Ectodermal cell (in vitro differentiated cells): ENCODE measurements at regions not wholly inside any gene's neighbourhood (a gene's known extent, or its start where the extent isn't known, plus 50 kb on each side); places are given as distances from the start of the nearest gene placed in this dataset.

Source experiments
- H3K27ac ChIP-seq: 2 replicates; pipeline ENCODE4 v1.7.0; 2013; ENCODE audit warnings: mild to moderate bottlenecking, low read depth, low read length; ENCODE audit not compliant: insufficient read depth, poor library complexity, severe bottlenecking
- H3K27me3 ChIP-seq: 2 replicates; pipeline ENCODE4 v1.7.0; 2013; ENCODE audit warnings: mild to moderate bottlenecking, low read length; ENCODE audit not compliant: insufficient read depth, control insufficient read depth, poor library complexity, severe bottlenecking
- H3K36me3 ChIP-seq: one replicate; pipeline ENCODE4 v1.7.0; 2013; ENCODE audit warnings: low read length; ENCODE audit not compliant: control insufficient read depth, insufficient read depth
- H3K4me1 ChIP-seq: one replicate; pipeline ENCODE4 v1.7.0; 2013; ENCODE audit warnings: low read length; ENCODE audit not compliant: control insufficient read depth, insufficient read depth
- H3K4me3 ChIP-seq: 2 replicates; pipeline ENCODE4 v1.7.0; 2013; ENCODE audit warnings: low read depth, low read length, control low read depth; ENCODE audit not compliant: insufficient read depth
- H3K9me3 ChIP-seq: 2 replicates; pipeline ENCODE4 v1.7.0; 2013; ENCODE audit warnings: mild to moderate bottlenecking, low read length, moderate library complexity; ENCODE audit not compliant: control insufficient read depth
- WGBS, 2 experiments: methylation state at CpG; one replicate each; pipeline ENCODE4 v1.1.7; 2013; ENCODE audit warnings: missing lambda C conversion rate in 2 of 2; 5-methylcytosine and 5-hydroxymethylcytosine counted together

DNA sequence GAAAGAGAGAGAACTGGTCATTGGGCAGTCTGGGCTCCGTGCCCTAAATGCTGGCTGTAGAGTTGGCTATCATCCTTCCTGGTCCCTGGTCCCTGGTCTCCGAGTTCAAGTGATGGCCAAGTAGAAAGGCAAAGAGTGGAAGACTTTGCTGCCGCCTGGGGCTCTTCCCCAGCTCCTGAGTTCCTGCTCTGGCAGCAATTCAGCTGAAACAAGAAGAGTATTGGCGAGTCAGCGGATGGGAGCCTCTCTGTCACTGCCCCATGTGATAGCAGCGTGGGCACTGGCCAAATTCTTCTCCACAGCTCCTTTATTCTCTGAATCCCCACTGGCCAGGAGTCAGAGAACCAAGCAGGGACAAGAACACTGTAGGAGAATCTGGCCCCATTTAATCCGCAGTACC lies 351.0 kb upstream of the POU3F3 start:
- 85 to 89% methylated on average over 7 of the region's 7 CpGs for WGBS, 2 experiments
- no peaks in the 10 kb centered on the region for H3K27me3 ChIP-seq
- H3K4me1 ChIP-seq, result no peaks in the 10 kb centered on the region

DNA sequence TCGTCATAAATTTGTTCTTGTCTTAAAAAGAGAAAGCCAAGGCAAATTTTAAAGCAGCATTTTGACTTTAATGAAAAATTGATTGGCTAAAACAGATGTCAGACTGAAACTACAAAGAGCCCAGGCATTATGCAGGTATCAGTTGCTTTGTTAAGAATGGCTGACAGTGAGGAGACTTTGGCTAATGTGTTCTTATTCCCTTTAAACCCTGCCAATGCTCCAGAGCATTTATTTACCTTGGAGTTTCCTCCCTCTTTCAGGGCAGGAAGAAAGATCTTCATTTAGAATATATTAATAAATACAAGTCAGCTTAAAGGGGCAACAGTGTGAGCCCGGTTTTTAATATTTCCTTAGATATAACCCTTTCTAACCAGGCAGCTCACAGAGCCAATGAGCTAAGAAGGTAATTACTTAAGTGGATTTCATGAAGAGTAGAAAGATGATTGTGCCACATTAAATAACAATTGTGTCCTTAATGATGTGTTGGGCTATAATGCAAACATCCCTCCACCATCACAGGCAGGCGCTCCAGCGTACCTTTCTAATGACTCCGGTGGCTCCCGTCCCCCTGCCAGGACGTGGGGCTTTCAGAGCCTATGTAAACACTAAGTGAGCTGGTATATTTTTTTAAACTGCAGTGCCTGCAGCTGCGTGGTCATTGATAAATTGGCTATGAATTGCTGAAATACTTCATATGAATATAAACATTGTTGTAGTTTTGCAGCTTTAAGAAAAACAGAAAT lies 349.4 kb upstream of the POU3F3 start:
- no peaks in the 10 kb centered on the region for H3K36me3 ChIP-seq
- no peaks in the 10 kb centered on the region for H3K9me3 ChIP-seq
- WGBS, 2 experiments, result 64 to 65% methylated on average over 6 to 7 of the region's 8 CpGs
- H3K27ac ChIP-seq, result no peak overlapping the region
- H3K27me3 ChIP-seq, result no peaks in the 10 kb centered on the region
- H3K4me3 ChIP-seq, result no peak overlapping the region
- no peaks in the 10 kb centered on the region for H3K4me1 ChIP-seq

More for the DNA sequence above, 351.0 kb upstream of the POU3F3 start:
- Histone ChIP-seq H3K9me3 (no peaks in the 10 kb centered on the region), H3K4me3 (no peak overlapping the region), H3K36me3 (no peaks in the 10 kb centered on the region), H3K27ac (no peak overlapping the region)

DNA sequence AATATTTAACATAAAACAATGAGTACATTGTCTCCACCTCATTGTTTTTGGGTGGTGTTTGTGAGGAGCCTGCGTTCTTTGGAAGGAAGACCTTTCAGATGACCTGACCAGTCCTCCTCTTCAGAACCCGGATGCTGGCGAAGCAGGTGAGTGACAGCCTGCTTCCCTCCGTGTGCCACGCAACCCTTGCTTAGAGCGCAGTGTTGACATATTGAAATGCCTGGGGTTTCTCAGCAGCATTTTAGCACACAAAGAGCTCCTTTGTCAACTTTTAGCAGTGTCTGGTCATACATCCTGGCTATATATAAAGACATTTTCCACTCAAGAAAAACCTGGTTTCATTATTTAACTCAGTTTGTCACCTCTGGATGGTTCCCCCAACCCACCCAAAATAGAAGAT lies 335.7 kb upstream of the POU3F3 start:
- H3K27ac ChIP-seq, result no peak overlapping the region
- 93 to 96% methylated on average over 6 of the region's 6 CpGs for WGBS, 2 experiments
- H3K4me3 ChIP-seq, result no peak overlapping the region
- peaks cover 4% of the 10 kb centered on the region for H3K4me1 ChIP-seq
- H3K27me3 ChIP-seq, result no peaks in the 10 kb centered on the region
- no peaks in the 10 kb centered on the region for H3K9me3 ChIP-seq
- no peaks in the 10 kb centered on the region for H3K36me3 ChIP-seq

DNA sequence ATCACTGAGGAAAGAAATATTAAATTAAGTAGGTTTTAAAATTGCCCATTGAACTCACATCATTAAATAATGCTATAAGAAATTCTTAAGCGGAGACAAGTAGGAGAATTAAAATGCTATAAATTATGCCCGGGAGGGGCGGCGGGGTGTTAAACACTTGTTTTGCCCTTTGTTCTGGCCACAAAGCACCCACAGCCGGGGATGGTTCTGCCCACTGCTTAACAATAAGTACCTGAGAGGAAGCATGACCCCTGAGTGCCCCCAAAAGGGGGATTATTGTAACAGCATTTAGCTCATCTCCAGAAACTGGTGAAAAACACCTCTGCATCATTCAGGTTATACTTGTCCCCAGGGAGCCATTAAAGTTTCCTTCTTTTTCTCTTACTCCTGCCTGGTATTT lies 332.7 kb upstream of the POU3F3 start:
- Histone ChIP-seq H3K36me3 (no peaks in the 10 kb centered on the region), H3K9me3 (no peaks in the 10 kb centered on the region), H3K4me3 (no peak overlapping the region), H3K27ac (no peak overlapping the region), H3K27me3 (no peaks in the 10 kb centered on the region), H3K4me1 (peaks cover 4% of the 10 kb centered on the region)
- 47 to 52% methylated on average over 5 of the region's 5 CpGs for WGBS, 2 experiments

DNA sequence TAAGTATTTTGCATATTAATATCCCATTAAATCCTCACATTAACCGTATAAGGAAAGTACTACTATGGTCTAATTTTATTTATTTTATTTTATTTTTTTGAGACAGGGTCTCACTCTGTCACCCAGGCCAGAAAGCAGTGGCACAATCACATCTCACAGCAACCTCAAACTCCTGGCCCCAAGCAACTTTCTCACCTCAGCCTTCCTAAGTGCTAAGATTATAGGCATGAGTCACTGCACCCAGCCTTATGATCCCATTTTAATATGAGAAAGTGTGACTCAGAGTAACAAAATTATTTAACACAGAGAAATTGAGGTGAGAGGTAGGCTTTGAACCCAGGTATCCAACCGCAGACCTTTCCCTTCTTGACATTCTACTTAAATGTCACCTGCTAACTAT lies 330.0 kb upstream of the POU3F3 start:
- Histone ChIP-seq H3K36me3 (no peaks in the 10 kb centered on the region), H3K27ac (no peak overlapping the region), H3K4me3 (no peak overlapping the region), H3K27me3 (no peaks in the 10 kb centered on the region), H3K9me3 (no peaks in the 10 kb centered on the region), H3K4me1 (peaks cover 4% of the 10 kb centered on the region)
- WGBS, 2 experiments, result 100% methylated on average over 1 of the region's 2 CpGs; no CpG with 5 or more reads in 1 of the 2 experiments

DNA sequence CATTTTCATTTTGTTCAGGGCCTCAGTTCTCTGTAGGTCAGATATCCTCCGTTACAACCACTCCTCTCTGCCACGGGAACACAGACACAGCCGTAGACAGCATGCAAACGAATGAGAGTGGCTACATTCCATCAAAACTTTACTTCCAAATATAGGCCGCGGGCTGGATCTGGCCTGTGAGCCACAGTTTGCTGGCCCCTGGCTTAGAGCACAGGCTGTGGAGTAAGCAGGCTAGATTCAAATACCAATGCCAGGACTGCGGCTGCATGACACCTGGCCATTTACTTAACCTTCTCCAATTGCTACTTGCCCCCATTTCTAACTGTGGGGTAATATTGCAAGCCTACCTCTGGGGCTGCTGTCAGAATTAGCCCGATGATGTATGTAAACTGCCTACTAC lies 325.8 kb upstream of the POU3F3 start:
- Histone ChIP-seq H3K27me3 (no peaks in the 10 kb centered on the region), H3K9me3 (no peaks in the 10 kb centered on the region), H3K4me3 (no peak overlapping the region), H3K4me1 (no peaks in the 10 kb centered on the region), H3K36me3 (no peaks in the 10 kb centered on the region), H3K27ac (no peak overlapping the region)
- 92 to 93% methylated on average over 8 of the region's 8 CpGs for WGBS, 2 experiments

DNA sequence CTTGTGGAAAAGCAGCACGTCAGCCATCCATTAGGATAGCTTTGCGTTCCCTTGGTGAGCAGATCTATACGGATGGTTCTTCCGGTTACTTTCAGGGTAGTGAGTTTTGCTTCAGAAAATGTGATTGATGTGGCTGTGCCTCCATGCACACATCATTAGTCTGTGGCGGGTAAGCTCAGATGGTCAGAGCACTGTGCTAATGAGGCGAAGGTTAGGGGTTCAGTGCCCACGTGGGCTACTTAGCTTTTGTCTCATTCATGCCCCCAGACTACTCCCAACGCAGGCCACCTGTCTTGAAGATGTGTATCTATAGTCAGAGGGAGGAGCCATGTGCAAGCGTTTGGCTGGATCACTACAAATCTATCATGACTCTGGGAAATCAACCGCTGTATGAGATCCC lies 322.8 kb upstream of the POU3F3 start:
- WGBS, 2 experiments, result 94% methylated on average over 10 of the region's 10 CpGs
- no peak overlapping the region for H3K4me3 ChIP-seq

DNA sequence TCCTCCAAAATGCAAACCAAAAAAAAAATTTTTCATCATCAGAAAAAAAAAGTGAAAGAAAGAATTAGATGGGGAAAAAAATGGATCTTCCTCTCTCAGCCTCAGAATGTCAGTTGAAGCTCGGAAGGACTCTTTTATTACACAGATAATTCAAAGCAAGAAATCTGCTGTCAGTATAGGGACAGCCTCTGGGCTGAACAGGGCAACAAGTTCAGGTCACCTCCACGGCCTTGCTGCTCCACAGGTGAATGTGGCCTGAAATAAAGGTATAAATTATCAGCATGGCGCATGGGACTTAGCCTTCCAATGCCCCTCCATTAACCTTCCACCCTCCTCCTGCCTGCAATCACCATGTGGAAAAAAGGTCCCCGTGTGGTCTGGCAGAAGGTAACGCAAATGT lies 316.8 kb upstream of the POU3F3 start:
- Histone ChIP-seq H3K27me3 (no peaks in the 10 kb centered on the region), H3K27ac (no peak overlapping the region), H3K4me1 (no peaks in the 10 kb centered on the region), H3K36me3 (no peaks in the 10 kb centered on the region), H3K4me3 (no peak overlapping the region), H3K9me3 (no peaks in the 10 kb centered on the region)
- WGBS, 2 experiments, result 87 to 90% methylated on average over 4 to 5 of the region's 5 CpGs

More for the DNA sequence above, 322.8 kb upstream of the POU3F3 start:
- Histone ChIP-seq H3K27ac (no peak overlapping the region), H3K9me3 (no peaks in the 10 kb centered on the region), H3K4me1 (no peaks in the 10 kb centered on the region), H3K27me3 (no peaks in the 10 kb centered on the region), H3K36me3 (no peaks in the 10 kb centered on the region)

DNA sequence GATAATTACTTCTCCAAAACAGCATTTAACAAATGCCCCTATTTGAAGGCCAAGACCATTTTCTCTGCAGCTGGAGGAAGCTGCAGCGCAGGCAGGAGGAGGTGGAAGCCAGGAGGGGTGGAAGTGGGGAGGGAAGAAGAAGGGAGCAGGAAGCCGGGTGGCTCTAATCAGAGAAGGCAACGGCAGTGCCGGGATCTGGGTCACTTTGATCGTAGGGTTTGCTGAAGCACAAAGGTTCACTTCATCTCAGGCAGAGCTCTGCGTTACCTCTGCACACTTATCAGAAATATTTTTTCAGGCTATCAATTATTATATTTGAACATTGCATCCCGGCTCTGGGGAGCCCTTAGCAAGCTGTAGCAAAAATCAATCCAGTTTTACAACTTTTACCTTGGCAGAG lies 315.8 kb upstream of the POU3F3 start:
- Histone ChIP-seq H3K4me1 (no peaks in the 10 kb centered on the region), H3K4me3 (no peak overlapping the region), H3K36me3 (no peaks in the 10 kb centered on the region), H3K27ac (no peak overlapping the region), H3K27me3 (no peaks in the 10 kb centered on the region), H3K9me3 (no peaks in the 10 kb centered on the region)
- WGBS, 2 experiments, result 90 to 92% methylated on average over 7 of the region's 7 CpGs

DNA sequence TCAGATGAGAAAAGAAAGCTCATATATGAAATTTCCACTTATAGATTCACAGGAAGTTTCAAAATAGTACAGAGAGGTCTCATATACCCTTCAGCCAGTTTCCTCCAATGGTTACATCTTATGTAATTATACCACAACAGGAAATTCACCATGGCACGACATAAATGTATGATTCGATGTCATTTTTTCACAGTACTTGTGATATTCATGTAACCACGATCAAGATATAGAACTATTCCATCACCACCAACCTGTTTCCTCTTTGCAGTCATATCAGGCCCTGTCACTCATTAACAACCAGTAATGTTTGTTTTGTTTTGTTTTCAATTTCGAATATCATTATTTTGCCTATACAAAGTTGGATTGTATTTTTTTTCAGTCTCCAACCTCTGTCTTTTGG lies 314.3 kb upstream of the POU3F3 start:
- Histone ChIP-seq H3K4me1 (no peaks in the 10 kb centered on the region), H3K9me3 (no peaks in the 10 kb centered on the region), H3K36me3 (no peaks in the 10 kb centered on the region), H3K4me3 (no peak overlapping the region), H3K27ac (no peak overlapping the region), H3K27me3 (no peaks in the 10 kb centered on the region)
- 95 to 99% methylated on average over 3 of the region's 4 CpGs for WGBS, 2 experiments
